DMS153 treated with DMSO at 0.1 percent for 48 hours (cell line): ENCODE measurements at regions not wholly inside any gene's neighbourhood (a gene's known extent, or its start where the extent isn't known, plus 50 kb on each side); places are given as distances from the start of the nearest gene placed in this dataset.

Experiments
- DNase-seq: peaks from one replicate; lab custom pipeline; 2025; ENCODE audit not compliant: unreplicated experiment; lab: John Stamatoyannopoulos, UW

GRCh38 chr20:54361475-54361874 is 113.9 kb upstream of the DOK5 start:
- DNase-seq = no peak

- DNase-seq = no peak
These were observed 113.1 kb upstream of the DOK5 start for GRCh38 chr20:54362283-54362682.

- no peak for DNase-seq
These were observed 111.0 kb upstream of the DOK5 start for GRCh38 chr20:54364365-54364764.

GRCh38 chr20:54364919-54365318 is 110.5 kb upstream of the DOK5 start:
- DNase-seq = no peak

DNA sequence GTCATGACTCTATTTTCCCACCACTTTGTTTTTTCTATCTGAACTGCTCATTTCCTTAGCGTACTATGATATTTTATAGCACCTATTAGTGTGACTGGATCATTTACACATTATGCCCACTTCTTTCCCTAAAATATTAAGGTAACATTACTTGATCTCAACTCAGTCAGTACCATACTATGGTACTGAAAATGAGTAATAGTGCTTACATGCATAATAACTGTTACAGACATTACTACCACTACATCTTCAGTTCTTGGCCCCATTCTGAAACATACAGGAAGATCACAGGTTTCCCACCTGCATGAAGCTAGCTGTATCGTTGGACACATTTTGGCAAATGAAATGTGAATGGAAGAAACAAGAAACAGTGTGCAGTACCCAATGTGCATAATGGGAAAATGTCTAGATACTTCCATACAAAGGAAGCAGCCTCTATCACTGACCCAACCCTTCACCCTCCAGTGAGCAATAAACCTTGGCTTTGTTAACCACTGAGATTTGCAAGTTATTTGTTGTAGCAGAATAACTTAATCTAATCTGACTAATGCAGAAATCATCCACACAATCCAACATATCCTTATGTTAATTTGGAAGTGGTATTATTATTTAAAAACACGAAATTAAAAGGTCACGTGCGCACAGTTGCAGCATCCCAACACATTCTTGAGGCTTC is 108.6 kb upstream of the DOK5 start:
- no peak for DNase-seq

- DNase-seq = no peak
These were observed 106.8 kb upstream of the DOK5 start for GRCh38 chr20:54368570-54368969.

- DNase-seq = no peak
These were observed 103.1 kb upstream of the DOK5 start for GRCh38 chr20:54372313-54372712.

DNA sequence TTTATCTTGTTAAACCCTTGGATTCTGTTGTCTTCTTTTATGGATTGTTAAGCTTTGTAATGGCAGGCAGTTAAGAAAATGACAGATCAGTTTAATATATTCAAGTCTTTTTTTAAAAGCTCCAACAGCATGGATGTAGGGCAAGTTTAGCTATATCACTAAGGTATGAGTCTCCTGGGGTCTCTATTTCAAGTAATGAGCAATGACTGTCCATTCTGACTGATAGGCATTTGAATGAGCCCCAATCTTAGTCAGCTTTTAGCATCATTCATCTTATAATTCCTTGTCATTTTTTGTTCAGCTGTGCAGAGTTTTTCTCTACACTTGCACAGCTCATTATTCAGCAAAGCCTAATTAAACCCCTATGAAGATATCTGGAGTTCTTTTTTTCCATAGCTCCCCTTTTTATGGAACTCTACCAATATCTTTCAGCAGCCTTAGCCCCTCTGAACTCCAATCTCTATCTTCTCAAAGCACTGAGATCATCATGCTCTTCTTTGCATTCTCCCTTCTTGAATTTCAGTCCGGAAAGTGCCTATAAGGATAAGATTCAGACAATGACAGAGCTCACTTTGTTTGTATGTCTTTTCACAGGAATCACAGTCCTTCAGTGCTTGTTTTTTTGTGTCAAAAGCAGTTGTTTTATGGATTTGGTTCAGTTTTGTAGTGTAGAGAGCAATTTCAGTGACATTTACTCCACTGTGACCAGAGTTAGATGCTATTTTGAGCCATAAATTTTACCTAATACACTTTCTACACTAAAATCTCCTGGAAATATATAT is 97.2 kb upstream of the DOK5 start:
- no peak for DNase-seq

GRCh38 chr20:54379893-54380584 is 95.4 kb upstream of the DOK5 start:
- DNase-seq = no peak

DNA sequence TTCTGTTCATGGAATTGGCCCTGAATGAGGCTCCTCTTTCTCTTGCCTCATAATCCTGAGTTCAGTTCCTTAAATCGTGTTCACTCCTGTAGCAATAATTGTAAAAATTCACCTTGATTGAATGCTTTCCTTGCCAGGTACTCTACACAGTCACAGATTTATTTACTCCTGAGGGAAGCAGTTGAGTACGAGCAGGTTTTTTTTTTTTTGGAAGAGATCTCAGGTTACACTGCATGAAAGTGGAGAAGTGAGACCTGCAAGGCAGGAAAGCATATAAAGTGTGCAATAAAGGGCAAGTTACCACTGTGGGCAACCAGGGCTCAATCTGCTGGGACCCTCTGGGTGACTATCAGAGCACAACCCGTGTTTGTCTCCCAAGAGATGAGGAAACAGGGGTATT is 93.0 kb upstream of the DOK5 start:
- peak; percentile 67 for DNase-seq

DNA sequence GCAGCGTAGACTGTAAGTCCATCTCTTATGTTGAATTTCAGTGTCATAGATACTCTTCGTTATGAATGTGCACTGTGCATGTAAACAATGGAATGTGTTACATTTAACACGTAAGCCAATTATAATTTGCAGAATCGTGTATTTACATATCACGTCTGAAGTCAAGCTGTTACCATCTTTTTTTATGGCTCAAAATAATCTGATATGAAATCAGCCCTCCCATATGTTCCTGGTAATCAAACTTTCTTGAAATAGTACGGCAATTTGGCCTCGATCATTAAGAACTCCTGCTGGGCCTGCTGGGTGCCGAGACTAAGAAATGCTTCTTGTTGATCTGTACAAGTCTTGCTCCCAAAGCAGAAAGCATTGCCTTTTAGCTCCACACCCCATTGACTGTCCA is 89.6 kb upstream of the DOK5 start:
- DNase-seq = no peak

GRCh38 chr20:54389596-54390280 is 85.7 kb upstream of the DOK5 start:
- DNase-seq = no peak

GRCh38 chr20:54397292-54398140 is 77.9 kb upstream of the DOK5 start:
- DNase-seq = no peak

- no peak for DNase-seq
These were observed 76.6 kb upstream of the DOK5 start for GRCh38 chr20:54398814-54399213.

GRCh38 chr20:54405540-54405939 is 69.9 kb upstream of the DOK5 start:
- no peak for DNase-seq

DNA sequence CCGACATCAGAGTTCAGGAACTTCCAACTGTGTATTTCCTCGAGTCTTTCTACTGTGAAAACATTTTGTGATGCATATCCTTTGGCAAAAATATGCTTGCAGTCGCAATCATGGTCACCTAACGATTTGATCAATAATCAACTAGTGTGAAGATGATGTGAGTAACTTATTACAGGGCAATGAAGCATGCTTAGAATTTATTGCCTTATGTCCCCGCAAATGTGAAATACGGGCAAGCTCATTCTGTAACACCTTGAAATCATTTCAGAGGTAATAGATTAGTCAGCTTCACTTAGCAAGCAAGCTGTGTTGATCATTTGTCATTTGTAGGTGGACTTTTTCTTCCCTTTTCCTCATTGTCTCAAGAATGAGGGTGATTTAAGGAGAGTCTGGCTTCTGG is 67.9 kb upstream of the DOK5 start:
- DNase-seq = no peak

- no peak for DNase-seq
These were observed 59.4 kb upstream of the DOK5 start for GRCh38 chr20:54415967-54416366.

- no peak for DNase-seq
These were observed 58.6 kb upstream of the DOK5 start for GRCh38 chr20:54416770-54417169.

- no peak for DNase-seq
These were observed 55.9 kb upstream of the DOK5 start for GRCh38 chr20:54419531-54419930.
